ENCODE measurements at regions not wholly inside any gene's neighbourhood (a gene's known extent, or its start where the extent isn't known, plus 50 kb on each side); places are given as distances from the start of the nearest gene placed in this dataset.

GRCh38 chr3:193944518-193944884, 191.4 kb upstream of the HES1 start:
- no peak for TF ChIP-seq ZEB2 (tag by site-specific recombination; IDR thresholded peaks at IDR 0.05)
- TF ChIP-seq KLF9 (tag by site-specific recombination; IDR thresholded peaks at IDR 0.05; ENCODE audit: low read depth) = no peak
- TF ChIP-seq, protein P1, sequence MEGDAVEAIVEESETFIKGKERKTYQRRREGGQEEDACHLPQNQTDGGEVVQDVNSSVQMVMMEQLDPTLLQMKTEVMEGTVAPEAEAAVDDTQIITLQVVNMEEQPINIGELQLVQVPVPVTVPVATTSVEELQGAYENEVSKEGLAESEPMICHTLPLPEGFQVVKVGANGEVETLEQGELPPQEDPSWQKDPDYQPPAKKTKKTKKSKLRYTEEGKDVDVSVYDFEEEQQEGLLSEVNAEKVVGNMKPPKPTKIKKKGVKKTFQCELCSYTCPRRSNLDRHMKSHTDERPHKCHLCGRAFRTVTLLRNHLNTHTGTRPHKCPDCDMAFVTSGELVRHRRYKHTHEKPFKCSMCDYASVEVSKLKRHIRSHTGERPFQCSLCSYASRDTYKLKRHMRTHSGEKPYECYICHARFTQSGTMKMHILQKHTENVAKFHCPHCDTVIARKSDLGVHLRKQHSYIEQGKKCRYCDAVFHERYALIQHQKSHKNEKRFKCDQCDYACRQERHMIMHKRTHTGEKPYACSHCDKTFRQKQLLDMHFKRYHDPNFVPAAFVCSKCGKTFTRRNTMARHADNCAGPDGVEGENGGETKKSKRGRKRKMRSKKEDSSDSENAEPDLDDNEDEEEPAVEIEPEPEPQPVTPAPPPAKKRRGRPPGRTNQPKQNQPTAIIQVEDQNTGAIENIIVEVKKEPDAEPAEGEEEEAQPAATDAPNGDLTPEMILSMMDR (tag by site-specific recombination; IDR thresholded peaks at IDR 0.05) = no peak
- no peak for TF ChIP-seq ZNF792 (tag by site-specific recombination; IDR thresholded peaks at IDR 0.05)
- no peak for TF ChIP-seq ZNF10 (tag by site-specific recombination; IDR thresholded peaks at IDR 0.05)
- no peak for TF ChIP-seq ZNF558 (tag by site-specific recombination; IDR thresholded peaks at IDR 0.05)
- TF ChIP-seq ZNF561 (tag by site-specific recombination; IDR thresholded peaks at IDR 0.05; ENCODE audit: borderline replicate concordance) = no peak
- no peak for TF ChIP-seq ZNF292 (tag by site-specific recombination; IDR thresholded peaks at IDR 0.05; ENCODE audit: borderline replicate concordance, low read depth)

All from HEK293 (cell line).